Adrenal gland (tissue), 5 donors: ENCODE measurements at regions not wholly inside any gene's neighbourhood (a gene's known extent, or its start where the extent isn't known, plus 50 kb on each side); places are given as distances from the start of the nearest gene placed in this dataset.

Experiments used
- CTCF ChIP-seq, 6 experiments: fragments of 450-650 bp in 4 of 6; fragments of 200-600 bp in 2 of 6; sonication (generic) in 1 of 6; IDR thresholded peaks; 1 replicate in 5 of 6; 2 replicates in 1 of 6; pipeline versions ENCODE4 v1.5.1 to v1.8.0; 2016 to 2021; ENCODE audit warnings: antibody characterized with exemption in 6 of 6, mild to moderate bottlenecking in 2 of 6, moderate library complexity in 1 of 6
- POLR2A ChIP-seq, 2 donors: fragments of 450-650 bp; IDR thresholded peaks; one replicate each; pipeline ENCODE4 v1.6.1; 2017; ENCODE audit warnings: antibody characterized with exemption in 2 of 2, mild to moderate bottlenecking in 2 of 2, moderate library complexity in 1 of 2
- donor health status: DM: no; HTN: no; CAD: no.

GRCh38 chr4:42809419-42810084 is 83.0 kb upstream of the GRXCR1 start:
- TF ChIP-seq CTCF (IDR thresholded peaks at IDR 0.05): no peak
- TF ChIP-seq POLR2A (IDR thresholded peaks at IDR 0.05): no peak
